ENCODE measurements at regions not wholly inside any gene's neighbourhood (a gene's known extent, or its start where the extent isn't known, plus 50 kb on each side); places are given as distances from the start of the nearest gene placed in this dataset.

DNA sequence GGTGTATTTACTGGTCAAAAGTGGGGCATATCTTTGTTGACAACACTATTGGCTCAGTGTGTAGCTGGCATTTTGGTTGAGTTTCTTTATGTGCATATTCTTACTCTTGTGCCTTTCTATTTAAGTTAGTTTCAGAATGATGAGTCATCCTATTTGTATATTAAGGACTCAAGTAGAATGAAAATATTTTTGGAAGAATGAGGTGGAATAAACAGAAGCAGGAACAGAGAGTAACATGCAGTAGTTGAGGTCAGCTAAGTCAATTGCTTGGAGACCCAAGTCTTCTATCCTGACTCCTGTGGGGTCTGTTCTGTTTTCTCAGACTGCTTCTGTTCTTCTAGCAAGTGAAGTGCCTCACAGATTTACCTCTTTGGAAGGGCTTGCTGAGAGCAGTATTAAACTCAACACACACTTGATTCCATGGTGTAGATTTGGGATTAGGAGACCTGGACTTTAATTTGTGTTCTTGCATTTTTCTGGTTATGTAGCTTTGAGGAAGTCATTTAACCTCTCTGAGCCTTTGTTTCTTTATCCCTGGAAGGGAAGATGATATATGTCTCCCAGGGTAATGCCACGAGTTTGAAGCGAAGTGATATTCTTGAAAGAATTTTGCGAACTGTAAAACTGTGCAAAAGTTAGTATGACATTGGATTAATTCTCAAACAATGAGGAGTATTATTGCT is 324.3 kb downstream of the QKI start:
- TF ChIP-seq FOXP2 (optimal IDR thresholded peaks at IDR 0.05; ENCODE audit: borderline replicate concordance, extremely low read depth, extremely low read length, insufficient read depth) (no peak), SIN3A (IDR thresholded peaks at IDR 0.05; ENCODE audit: borderline replicate concordance, insufficient read depth, low read length) (no peak), POLR2AphosphoS5 (IDR thresholded peaks at IDR 0.05; ENCODE audit: low read depth, low read length) (no peak)

DNA sequence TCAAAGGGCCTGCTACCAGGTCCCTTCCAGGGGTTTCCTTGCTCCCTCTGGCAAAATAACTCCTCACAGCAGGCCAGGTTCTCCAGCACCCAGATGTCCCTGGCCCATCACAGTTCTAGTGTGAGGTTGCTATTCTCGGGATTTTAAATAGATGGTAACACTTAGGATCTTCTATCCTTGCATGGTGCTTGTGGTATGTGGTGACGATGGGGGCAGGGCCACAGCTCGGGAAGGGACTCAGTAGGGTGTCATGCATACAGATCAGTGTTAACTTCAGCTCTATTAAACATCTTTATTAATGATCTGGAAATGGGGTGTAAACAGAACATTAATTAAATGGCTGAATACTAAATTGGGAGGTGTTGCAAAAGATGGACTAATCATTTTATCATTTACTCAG is 323.8 kb downstream of the QKI start:
- TF ChIP-seq SIN3A (IDR thresholded peaks at IDR 0.05; ENCODE audit: borderline replicate concordance, insufficient read depth, low read length) (no peak), FOXP2 (optimal IDR thresholded peaks at IDR 0.05; ENCODE audit: borderline replicate concordance, extremely low read depth, extremely low read length, insufficient read depth) (no peak), TAF1 (IDR thresholded peaks at IDR 0.05; ENCODE audit: borderline replicate concordance, insufficient read depth, low read length) (no peak), POLR2AphosphoS5 (IDR thresholded peaks at IDR 0.05; ENCODE audit: low read depth, low read length) (no peak)
- TF ChIP-seq, protein P1, sequence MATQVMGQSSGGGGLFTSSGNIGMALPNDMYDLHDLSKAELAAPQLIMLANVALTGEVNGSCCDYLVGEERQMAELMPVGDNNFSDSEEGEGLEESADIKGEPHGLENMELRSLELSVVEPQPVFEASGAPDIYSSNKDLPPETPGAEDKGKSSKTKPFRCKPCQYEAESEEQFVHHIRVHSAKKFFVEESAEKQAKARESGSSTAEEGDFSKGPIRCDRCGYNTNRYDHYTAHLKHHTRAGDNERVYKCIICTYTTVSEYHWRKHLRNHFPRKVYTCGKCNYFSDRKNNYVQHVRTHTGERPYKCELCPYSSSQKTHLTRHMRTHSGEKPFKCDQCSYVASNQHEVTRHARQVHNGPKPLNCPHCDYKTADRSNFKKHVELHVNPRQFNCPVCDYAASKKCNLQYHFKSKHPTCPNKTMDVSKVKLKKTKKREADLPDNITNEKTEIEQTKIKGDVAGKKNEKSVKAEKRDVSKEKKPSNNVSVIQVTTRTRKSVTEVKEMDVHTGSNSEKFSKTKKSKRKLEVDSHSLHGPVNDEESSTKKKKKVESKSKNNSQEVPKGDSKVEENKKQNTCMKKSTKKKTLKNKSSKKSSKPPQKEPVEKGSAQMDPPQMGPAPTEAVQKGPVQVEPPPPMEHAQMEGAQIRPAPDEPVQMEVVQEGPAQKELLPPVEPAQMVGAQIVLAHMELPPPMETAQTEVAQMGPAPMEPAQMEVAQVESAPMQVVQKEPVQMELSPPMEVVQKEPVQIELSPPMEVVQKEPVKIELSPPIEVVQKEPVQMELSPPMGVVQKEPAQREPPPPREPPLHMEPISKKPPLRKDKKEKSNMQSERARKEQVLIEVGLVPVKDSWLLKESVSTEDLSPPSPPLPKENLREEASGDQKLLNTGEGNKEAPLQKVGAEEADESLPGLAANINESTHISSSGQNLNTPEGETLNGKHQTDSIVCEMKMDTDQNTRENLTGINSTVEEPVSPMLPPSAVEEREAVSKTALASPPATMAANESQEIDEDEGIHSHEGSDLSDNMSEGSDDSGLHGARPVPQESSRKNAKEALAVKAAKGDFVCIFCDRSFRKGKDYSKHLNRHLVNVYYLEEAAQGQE (IDR thresholded peaks at IDR 0.05; ENCODE audit: insufficient read depth in 1 of 2, low read depth in 2 of 2, low read length in 2 of 2) = no peak

DNA sequence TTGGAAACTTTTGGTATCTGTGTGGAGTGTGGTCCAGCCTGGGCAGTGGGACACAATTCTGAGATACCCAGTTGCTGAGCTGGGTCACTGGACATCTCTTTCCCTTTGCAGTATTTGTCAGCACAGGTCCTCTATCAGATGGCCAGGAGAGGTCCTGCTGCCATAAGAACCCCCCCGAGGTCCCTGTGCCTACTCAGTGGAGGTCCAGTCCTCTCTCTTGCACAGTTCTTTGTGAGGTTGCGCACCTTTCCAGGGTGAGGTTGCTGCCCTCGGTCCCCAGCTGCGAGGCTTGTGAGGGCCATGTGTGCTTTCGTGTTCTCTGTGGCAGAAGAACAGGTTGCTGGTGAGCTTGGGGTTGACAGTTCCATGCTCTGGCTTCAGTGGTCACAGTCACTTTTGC is 320.6 kb downstream of the QKI start:
- TF ChIP-seq TAF1 (IDR thresholded peaks at IDR 0.05; ENCODE audit: borderline replicate concordance, insufficient read depth, low read length) (no peak), SIN3A (IDR thresholded peaks at IDR 0.05; ENCODE audit: borderline replicate concordance, insufficient read depth, low read length) (no peak), POLR2AphosphoS5 (IDR thresholded peaks at IDR 0.05; ENCODE audit: low read depth, low read length) (no peak), FOXP2 (optimal IDR thresholded peaks at IDR 0.05; ENCODE audit: borderline replicate concordance, extremely low read depth, extremely low read length, insufficient read depth) (no peak)
- TF ChIP-seq, protein P1 (IDR thresholded peaks at IDR 0.05; ENCODE audit: insufficient read depth in 1 of 2, low read depth in 2 of 2, low read length in 2 of 2) = no peak

DNA sequence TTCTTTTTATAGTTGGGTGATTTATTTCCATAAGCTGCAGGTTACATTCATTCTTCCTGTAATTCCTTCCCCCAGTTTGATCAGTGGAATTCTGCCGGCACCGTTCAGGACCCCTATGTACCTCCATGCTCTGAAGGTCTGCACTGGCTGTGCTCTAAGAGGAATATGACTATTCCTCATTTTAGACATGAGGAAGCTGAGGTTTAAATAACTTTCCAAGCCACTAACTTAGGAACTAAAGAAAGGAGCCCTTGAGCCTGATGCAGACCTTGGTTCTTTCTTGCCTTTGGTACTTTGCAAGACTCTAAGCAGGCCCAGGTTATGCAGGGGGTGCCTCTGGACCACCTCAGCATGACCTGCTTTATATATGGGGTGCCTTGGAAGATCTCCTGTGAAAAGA is 318.5 kb downstream of the QKI start:
- TF ChIP-seq TAF1 (IDR thresholded peaks at IDR 0.05; ENCODE audit: borderline replicate concordance, insufficient read depth, low read length) (no peak), FOXP2 (optimal IDR thresholded peaks at IDR 0.05; ENCODE audit: borderline replicate concordance, extremely low read depth, extremely low read length, insufficient read depth) (no peak), POLR2AphosphoS5 (IDR thresholded peaks at IDR 0.05; ENCODE audit: low read depth, low read length) (no peak), SIN3A (IDR thresholded peaks at IDR 0.05; ENCODE audit: borderline replicate concordance, insufficient read depth, low read length) (no peak)
- TF ChIP-seq, protein P1 (IDR thresholded peaks at IDR 0.05; ENCODE audit: insufficient read depth in 1 of 2, low read depth in 2 of 2, low read length in 2 of 2) = no peak

DNA sequence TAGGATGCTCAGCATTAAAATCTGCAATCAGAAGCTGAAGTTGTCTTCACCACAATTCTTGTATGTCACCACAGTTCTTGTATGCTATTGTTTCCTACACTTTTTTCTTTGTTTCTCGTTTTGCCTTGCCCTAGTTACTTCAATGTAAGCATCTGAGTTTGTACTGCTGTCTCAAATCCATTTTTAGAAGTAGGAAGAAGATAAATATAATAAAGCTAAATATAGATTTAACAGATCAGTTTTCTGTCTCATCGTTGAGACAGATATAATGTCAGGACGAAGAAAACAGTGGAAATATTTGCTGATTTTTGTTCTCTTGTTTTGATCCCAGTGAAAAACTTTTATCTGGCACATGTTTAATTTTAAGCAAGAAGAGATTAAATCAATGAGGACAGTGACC is 318.0 kb downstream of the QKI start:
- TF ChIP-seq, protein P1 (IDR thresholded peaks at IDR 0.05; ENCODE audit: insufficient read depth in 1 of 2, low read depth in 2 of 2, low read length in 2 of 2) = no peak
- TF ChIP-seq POLR2AphosphoS5 (IDR thresholded peaks at IDR 0.05; ENCODE audit: low read depth, low read length) = no peak
